Sigmoid colon (tissue), 4 donors: ENCODE measurements at regions not wholly inside any gene's neighbourhood (a gene's known extent, or its start where the extent isn't known, plus 50 kb on each side); places are given as distances from the start of the nearest gene placed in this dataset.

Source experiments
- EP300 ChIP-seq, 4 donors: sonication (generic); formaldehyde crosslinking; IDR thresholded peaks; one replicate each; pipeline ENCODE4 v1.6.1; 2017; ENCODE audit warnings: antibody characterized with exemption in 4 of 4
- POLR2A ChIP-seq, 2 donors: fragments of 450-650 bp; IDR thresholded peaks; one replicate each; pipeline ENCODE4 v1.6.1; 2016; ENCODE audit warnings: antibody characterized with exemption in 2 of 2, mild to moderate bottlenecking in 2 of 2, moderate library complexity in 2 of 2
- TF ChIP-seq, protein P1 (sequence below), 4 experiments: fragments of 450-650 bp in 3 of 4; fragments of 200-600 bp in 1 of 4; IDR thresholded peaks; one replicate each; pipeline ENCODE4 v1.5.1; 2016 to 2019; ENCODE audit warnings: antibody characterized with exemption in 4 of 4, mild to moderate bottlenecking in 3 of 4, moderate library complexity in 2 of 4

DNA sequence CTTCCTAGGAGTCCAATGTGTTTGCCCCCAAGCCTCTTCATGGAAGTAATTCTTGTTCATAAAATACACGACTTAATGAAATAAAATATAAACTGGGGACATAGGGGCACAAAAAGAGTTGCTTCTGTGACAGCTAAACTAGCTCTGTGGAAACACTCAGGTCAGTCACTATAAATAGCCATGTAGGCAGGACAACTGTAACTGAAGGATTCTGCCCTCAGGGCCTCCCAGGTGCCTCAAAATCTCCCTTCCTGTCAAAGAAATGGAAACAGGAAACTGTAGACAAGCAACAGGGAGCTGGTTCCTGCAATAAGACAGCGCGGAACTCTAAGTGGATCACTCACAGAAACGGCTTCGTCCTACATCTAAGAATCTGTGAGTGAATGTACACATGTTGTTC is 178.1 kb upstream of the ZFHX3 start:
- TF ChIP-seq EP300 (IDR thresholded peaks at IDR 0.05) (no peak), POLR2A (IDR thresholded peaks at IDR 0.05) (no peak)
- TF ChIP-seq, protein P1, sequence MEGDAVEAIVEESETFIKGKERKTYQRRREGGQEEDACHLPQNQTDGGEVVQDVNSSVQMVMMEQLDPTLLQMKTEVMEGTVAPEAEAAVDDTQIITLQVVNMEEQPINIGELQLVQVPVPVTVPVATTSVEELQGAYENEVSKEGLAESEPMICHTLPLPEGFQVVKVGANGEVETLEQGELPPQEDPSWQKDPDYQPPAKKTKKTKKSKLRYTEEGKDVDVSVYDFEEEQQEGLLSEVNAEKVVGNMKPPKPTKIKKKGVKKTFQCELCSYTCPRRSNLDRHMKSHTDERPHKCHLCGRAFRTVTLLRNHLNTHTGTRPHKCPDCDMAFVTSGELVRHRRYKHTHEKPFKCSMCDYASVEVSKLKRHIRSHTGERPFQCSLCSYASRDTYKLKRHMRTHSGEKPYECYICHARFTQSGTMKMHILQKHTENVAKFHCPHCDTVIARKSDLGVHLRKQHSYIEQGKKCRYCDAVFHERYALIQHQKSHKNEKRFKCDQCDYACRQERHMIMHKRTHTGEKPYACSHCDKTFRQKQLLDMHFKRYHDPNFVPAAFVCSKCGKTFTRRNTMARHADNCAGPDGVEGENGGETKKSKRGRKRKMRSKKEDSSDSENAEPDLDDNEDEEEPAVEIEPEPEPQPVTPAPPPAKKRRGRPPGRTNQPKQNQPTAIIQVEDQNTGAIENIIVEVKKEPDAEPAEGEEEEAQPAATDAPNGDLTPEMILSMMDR (IDR thresholded peaks at IDR 0.05): no peak
